GM18498 (cell line): ENCODE measurements at regions not wholly inside any gene's neighbourhood (a gene's known extent, or its start where the extent isn't known, plus 50 kb on each side); places are given as distances from the start of the nearest gene placed in this dataset.
"Not testable (repeated sequence)": the region's sequence is repeated elsewhere in the genome, so short reads cannot be mapped to it uniquely, and the experiment has no call there.

Experiments
- ATAC-seq: cut with Tn5 transposase; IDR thresholded peaks from one replicate; pipeline ENCODE4 v1.9.1; 2021; ENCODE audit warnings: mild to moderate bottlenecking, moderate library complexity; ENCODE audit not compliant: unreplicated experiment

DNA sequence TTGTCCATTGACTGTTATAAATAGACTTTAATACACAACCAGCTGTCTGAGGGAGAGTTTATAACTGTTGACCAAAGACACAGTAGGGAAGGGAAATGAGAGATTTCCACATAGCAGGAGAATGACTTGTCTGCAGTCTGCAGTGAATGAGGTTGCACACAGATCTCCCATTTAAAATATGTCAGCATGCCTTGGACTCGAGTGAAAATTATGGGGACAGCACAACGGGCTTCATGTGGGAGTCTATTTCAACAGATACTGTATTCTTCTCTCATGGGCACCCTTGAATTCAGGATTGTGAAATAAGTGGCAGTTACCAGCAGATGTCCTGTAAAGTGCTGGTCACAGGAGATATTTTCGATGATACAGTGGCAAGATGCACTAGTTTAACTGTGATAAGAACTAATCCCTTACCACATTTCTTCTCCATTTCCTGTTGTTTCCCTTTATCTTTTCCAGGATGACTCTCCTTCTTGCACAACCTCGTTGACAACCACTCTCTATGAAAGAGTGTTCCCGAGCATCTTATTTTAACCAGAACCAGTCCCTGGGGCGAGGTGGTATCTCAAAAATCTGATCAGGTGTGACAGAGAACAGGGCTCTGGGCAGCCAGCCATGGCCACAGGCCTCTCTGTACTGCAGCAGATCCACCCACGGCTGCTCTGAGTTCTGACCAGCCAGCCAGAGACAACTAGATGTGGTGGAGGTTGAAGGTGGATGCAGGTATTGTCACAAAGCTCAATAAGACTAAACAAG, 51.5 kb upstream of the MAP3K1 start:
- no peak for ATAC-seq

DNA sequence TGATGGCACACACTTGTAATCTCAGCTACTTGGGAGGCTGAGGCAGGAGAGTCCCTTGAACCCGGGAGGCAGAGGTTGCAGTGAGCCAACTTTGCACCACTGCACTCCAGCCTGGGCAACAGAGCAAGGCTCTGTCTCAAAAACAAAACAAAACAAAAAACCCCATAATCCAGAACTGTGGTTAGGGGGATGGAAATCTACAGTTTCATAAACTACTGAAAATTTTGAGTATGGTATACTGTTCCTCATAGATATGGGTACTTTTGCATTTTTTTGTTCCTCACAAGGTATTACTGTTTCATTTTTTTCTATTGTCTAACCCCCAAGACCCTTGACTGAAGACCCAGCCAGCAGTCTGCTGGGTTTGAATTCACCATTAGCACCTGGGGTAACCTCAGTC, 52.2 kb upstream of the MAP3K1 start:
- ATAC-seq, result no peak

DNA sequence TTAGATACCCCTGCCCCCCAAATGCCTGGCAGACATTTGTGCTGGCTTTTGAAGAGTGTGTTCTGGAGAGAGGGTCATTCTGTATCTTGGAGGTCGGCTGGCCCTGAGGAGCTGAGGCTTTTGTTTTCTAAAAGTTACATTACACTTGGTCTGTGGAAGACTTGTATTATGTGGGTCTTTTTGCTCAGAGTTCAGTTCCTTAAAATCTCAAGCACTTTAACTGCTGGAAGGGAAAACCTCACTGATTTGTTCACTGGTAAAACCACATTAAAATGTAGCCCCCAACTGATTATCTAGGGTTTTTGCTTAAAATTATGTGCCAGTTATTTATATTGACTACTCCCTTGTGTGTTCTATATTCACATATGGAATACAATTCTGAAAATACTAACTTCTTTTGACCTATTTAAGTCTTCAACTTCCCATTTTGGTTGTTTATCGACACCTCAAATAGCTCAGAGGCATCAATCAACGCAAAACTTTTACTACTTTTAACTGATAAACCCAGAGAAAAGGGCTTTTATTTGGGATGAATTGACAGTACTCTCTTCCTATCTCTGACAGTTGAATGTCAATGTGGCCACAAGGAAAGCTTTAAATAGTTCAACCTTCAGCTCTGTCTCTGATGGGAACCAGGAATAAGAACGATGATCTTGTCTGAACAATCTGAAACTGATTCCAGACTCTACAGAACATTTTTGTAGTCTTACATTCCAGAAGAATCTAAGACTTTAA, 54.0 kb upstream of the MAP3K1 start:
- no peak for ATAC-seq

DNA sequence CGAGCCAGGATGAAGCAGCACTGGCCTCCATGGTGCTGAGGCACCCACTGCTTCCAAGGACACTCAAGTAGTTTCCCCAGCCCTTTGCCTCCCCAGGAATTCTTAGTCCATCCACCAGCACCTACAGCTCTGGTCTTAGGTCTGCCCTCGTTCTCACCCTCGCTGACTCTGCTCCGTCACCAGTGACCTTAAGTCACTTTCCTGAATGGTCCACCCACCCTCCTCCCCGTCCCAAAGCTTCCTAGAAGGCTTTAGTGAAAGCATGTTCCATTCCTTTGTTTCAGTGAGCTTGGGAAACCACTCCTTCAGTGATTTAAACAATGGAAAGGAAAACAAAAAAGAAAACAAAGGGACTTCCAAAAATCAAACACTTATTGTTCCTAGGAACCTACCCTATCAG, 54.6 kb upstream of the MAP3K1 start:
- no peak for ATAC-seq

DNA sequence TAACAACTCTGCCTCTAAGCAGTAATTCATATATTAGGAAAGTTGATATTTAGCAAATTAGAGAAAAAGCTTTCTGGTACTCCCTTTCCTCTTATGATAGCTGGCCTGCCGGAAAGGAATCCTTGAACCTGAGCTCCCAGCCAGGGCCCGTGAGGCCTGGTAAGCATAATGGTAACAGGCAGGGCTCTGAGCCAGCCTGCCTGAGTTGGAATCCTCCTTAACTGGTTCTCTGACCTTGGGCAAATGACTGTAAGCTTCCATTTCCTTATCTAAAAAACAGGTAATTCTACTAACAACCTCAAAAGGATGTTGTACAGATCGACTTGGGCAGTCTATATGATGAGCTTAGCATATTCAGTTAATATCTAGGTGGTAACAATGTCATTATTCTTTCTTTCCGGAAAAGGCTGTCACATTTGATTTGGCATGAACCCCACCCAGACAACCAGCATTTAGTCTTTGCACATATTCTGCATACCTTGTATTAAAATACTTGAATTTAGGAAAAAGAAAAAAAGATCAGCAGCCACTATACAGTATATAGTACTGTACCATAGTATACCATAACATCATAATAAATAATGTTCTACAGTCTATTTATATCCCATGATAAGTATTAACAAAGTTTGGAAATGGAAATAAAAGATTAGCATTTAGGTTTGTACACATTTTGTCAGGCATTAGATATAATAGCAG, 55.7 kb upstream of the MAP3K1 start:
- ATAC-seq, result no peak

DNA sequence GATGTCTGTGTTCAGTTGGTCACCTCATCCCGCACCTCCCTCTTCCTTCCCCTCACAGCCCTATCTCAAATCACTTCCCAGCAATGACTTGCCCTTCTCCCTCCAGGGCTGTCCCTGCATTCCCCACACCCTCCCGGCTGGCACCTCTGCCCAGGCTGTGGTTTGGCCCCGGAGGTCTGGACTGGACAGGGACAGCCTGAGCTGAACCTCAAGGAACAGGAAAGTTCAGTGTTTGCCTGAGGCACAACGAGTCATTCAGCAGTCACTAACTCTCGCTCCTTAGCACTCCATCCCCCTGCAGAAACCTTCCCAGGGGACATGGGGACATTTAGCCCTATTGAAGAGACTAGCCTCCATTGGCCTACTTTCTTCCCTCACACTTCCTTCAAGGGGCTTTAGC, 58.3 kb upstream of the MAP3K1 start:
- no peak for ATAC-seq

DNA sequence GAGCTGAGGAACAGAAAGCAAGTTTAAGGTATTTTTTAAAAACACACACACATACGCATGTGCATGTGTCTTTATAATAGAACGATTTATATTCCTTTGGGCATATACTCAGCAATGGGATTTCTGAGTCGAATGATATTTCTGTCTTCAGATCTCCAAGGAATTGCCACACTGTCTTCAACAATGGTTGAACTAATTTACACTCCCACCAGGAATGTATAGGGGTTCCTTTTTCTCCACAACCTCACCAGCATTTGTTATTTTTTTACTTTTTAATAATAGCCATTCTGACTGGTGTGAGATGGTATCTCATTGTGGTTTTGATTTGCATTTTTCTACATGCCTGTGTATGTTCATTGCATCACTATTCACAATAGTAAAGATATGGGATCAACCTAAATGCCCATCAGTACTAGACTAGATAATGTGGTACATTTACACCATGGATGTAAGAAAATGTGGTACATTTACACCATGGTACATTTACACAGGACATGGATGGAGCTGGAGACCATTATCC, 60.3 kb upstream of the MAP3K1 start:
- no peak for ATAC-seq

DNA sequence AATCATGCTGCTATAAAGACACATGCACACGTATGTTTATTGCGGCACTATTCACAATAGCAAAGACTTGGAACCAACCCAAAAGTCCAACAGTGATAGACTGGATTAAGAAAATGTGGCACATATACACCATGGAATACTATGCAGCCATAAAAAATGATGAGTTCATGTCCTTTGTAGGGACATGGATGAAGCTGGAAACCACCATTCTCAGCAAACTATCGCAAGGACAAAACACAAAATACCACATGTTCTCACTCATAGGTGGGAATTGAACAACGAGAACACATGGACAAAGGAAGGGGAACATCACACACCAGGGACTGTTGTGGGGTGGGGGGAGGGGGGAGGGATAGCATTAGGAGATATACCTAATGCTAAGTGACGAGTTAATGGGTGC, 61.8 kb upstream of the MAP3K1 start:
- not testable (repeated sequence) for ATAC-seq

DNA sequence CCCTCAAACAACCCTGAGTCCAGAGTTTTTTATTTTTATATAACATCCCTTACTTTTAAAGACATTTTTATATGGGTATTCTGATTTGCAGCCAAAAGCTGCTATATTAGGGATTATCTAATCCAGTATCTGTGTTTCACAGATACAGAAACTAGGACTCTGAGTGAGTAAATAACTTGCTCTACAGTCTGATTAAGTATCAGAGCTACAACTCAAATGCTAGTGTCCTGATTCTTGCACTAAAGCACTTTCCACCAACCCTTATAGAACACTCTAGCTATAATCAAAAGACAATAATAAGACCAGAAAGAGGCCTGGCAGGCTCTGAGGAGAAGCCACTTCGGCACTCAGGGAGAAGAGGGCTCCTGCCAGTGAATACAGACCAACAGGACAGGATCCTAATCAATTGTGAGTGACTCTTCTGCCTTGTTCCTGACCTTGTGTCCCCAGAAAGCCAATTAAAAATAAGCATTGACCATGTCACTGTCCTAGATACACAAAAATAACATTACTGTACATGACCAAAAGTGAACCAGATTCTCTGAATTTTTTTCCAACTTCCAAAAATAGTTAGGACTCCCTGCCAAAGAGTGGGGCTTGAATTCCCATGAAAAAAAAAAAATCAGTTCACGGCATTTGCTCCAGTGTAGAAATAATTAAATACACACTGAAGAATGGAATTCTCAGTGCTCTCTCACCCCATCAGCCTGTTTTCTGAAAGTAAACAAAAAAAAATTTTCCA, 63.6 kb upstream of the MAP3K1 start:
- no peak for ATAC-seq

DNA sequence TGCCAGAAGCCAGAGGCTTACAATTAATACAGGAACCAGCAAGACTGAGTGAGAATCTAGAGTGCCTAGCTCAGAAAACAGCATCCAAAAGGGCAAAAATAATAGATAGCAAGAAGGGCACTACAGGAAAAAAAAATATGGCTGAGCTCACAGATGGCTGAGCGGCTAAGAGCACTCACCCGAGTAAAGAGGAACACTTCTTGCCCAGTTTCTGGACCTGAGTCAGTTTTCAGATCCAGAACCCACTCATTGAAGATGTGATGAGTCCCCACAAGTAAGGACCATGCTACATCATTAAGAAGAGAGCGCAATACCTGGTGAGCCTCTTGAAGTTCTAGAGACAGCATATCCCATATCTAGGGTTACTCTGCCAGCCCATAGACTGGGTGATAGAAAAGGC, 65.5 kb upstream of the MAP3K1 start:
- no peak for ATAC-seq

DNA sequence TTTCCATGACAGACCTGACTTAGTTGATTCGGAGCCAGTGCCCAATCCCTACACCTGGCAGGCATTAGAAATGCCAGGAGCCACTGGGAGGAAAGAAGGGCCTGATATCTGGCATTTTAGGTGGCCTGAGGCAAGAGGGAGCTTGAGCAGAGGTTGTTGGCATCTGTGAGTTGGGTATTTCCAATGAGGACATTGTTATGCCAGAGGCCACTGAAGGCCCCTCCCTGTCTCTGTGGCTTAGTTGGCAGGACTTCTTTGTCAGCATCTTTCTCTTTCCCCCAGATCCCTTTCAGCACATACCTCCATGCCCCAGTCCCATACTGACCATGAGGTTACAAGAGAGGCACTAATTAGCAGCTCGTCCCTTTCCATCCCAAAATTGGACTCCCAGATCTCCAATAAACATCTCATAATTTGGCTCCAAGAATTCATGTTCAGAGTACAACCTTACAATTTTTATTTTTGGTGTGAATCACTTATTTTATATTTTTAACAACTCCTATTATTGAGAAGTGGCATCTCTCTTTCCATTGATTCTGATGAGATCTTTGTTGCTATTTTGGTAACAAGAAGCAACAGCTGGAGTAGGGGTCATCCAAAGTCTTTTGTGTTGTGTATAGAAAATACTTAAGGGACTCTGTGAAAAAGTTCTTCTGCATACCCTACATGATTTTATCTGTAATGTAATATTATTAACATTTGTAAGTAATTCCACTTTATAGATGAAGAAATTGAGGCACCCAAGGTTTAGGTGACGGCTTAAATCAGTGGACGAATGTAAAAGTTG, 68.6 kb upstream of the MAP3K1 start:
- no peak for ATAC-seq

DNA sequence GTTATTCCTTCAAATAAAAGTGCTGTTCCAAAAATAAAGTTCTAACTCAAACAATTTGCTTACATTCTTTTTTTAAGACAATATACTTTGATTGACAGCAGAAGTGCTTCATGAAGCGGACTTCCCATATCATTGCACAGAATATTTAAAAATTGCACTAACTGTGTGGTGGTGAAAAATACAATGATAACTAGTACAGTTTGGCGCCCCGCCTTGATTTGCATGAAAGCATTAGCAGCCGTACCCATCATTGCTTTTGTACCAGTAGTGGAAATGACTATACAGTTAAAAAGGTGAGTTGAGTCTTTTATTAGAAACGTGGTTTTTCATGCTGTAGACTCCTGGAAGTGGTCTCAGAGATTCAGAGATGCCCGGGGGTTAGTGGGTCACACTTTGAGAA, 69.5 kb upstream of the MAP3K1 start:
- ATAC-seq, result no peak

DNA sequence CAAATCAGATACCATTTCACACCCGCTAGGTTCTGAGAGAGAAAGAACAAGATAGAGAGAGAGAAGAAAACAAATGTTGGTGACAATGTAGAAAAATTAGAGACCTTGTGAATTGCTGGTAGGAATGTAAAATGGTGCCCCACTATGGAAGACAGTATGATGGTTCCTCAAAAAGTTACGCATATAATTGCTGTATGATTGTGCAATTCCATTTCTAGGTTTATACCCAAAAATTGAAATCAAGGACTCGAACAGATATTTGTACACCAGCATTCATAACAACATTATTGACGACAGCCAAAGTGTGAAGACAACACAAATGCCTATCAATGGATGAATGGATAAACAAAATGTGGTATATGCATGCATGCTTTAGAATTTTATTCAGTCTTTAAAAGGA, 74.5 kb upstream of the MAP3K1 start:
- ATAC-seq, result no peak

DNA sequence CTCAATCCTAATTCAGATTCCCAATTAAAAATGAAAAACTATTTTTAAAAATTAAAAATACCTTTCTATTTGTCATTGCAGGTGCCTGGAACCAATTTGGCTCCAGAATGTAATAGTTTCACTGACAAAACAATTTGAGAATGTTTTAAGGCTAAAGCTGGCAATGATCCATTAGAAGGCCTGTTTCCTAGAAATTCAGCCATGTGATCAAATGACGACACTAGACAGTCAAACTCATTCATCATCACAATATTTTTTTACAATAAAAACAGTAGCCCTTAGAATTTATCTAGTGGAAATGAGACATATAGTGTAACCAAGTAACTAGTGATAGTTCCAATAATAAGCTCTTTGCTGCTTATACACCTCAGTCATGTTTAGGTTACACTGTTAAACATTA, 75.4 kb upstream of the MAP3K1 start:
- ATAC-seq, result no peak

DNA sequence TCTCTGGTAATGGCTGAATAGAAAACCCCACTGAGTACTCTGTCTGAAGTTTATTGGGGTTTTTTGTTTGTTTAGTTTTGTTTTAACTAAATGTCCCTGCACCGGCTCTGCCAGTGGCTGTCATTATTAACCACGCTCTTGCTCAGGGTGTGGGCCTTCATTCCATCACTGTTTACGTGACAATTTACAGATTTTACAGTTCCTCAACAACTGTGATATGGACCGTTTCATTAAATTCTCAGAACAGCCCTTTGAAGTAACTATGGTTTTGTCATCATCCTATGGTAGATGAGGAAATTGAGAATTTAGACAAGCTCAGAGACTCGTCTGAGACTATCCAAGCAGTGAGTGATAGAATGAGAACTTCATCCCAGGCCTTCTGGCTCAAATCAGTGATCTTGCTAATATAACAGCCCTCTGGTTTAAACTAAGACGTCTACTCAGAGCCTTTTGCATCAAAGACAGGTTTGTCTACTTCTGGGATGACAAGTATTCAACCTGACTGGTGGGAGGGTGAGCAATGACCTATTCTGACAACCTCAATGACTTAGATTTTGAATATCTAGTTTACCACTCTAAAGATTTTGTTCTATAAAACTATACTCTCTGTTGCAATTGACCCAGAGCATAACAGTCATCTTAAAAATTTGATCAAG, 77.3 kb upstream of the MAP3K1 start:
- no peak for ATAC-seq

DNA sequence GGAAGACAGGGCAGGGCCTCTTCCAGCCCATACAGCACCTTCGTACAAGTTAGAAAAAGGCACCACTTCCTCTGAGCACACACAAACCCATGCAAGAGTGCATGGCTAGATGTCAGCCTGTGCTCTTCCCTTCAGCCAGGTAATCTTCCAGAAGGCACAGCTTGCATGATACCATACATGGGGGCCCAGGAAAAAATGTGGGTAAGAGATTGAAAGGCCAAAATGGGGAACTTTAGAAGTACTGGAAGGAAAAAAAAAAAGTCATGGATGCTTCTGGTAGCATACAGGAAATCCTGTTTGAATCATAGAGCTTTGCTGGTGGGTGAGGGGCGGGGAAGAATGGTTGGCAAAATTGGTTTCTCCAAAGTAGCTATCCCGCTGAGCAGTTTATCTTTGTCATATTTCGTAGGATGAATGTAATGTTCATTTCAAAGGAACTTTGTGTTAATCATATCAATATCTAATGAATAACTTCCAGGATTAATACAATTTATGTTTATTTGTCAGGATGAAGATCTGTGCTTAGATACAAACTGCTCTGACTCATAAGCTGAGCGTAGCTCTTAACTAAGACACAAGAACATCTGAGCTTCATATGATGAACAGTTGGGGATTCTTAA, 78.2 kb upstream of the MAP3K1 start:
- ATAC-seq, result no peak

DNA sequence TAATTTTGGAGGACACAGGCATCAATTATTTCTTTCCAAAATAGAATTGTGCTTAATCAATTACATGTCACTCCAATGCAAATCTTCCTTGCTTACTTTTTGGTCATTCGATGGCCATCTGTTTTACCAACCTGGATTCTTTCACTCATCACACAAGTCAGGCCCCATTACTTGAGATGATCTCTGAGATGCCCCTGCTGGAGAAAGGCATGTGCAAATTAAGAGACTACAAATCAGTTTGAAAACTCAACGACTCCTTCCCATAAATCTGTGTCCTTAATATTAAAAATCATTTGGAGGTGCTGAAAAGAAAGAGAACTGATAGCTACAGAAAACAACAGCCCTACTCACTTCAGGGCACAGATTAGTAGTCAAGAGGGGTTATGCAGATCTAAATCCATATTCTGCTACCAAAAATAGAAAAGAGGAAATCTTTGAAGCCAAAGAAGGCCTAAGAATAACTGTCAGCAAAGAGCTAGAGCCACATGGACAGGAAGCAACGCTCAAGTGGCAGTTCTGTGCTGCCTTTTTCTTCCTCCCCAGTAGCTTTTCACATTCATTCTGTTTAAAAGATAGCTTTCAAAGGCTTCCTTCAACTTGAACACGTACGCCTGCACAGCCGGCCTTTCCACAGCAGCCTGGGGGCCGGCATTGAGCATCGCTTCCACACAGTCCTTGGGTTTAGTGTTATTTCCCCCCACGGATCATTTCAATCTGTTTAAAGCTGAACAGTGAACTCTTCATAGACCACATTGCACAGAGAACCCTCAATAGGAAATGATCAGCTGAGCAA, 79.3 kb upstream of the MAP3K1 start:
- no peak for ATAC-seq

DNA sequence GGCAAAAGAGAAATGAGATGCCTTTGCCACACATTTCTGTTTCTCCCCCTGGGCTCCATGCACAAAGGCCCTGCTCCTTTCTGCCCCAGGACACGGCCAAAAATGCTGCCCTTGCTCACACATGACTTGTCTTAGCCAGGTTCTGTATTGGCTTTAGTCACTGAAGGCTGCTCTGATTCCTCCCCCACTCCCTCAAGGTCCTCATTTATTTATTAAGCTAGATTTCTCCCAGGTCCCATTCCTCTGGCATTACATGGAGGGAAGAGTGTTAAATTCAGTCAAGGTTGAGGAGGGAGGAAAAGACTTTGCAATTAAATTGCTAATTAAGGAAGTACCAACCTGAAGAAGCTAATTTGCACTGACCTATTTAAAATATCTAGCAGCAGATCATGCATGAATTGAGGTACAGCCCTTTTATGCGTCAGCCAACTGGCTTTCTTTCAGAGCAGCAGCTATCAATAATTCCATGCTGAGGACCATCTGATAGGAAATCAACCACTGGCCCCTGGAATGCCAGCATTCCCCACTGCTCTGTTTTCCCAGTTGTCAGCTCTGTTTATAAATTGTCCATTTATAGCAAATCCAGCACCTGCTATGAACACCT, 81.2 kb upstream of the MAP3K1 start:
- no peak for ATAC-seq
